GM21447 (cell line): ENCODE measurements at regions not wholly inside any gene's neighbourhood (a gene's known extent, or its start where the extent isn't known, plus 50 kb on each side); places are given as distances from the start of the nearest gene placed in this dataset.
"Not testable (repeated sequence)": the region's sequence is repeated elsewhere in the genome, so short reads cannot be mapped to it uniquely, and the experiment has no call there.

ENCODE experiments used
- ATAC-seq: cut with Tn5 transposase; IDR thresholded peaks from one replicate; pipeline ENCODE4 v1.9.1; 2021; ENCODE audit not compliant: unreplicated experiment

DNA sequence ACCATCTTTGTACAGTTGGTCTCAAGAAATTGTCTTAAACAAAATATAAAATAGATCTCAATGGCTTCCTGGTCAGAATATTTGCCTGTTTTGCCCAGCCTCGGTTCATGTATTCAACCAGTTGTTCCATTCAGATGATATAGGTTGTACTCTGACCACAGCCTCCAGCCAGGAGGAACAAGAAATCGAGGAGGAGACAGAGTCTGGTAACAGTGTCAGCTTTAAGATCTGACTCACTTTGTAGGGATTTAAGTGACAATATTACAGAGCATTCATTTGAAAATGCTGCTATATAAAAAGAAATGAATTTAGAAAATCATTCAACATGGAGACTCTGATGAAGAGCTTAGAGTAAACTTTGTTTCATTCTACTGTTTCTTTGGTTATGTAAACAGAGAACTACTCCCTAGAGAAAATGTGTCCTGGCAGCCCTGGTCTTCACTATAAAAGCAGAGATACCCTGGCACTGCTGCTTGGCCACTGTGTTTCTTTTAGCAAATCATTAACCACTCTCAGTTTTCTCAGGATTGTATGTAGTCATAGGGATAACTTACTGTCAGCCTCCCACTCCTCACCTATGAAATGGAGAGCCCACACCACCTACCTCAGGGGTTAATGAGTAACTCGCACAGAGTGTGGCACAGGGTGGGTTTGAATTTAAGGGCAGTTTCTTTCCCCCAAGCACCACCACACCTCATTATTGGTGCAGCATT lies 53.5 kb downstream of the PAGE2 start:
- no peak for ATAC-seq

GRCh38 chrX:55142919-55143310 lies 54.1 kb downstream of the PAGE2 start:
- ATAC-seq = no peak

- ATAC-seq = no peak
Observed at GRCh38 chrX:55143621-55144020, 54.8 kb downstream of the PAGE2 start.

GRCh38 chrX:55144697-55145096 lies 55.9 kb downstream of the PAGE2 start:
- no peak for ATAC-seq

GRCh38 chrX:55149242-55149641 lies 60.4 kb downstream of the PAGE2 start:
- ATAC-seq = no peak

GRCh38 chrX:55151199-55151598 lies 62.4 kb downstream of the PAGE2 start:
- no peak for ATAC-seq

DNA sequence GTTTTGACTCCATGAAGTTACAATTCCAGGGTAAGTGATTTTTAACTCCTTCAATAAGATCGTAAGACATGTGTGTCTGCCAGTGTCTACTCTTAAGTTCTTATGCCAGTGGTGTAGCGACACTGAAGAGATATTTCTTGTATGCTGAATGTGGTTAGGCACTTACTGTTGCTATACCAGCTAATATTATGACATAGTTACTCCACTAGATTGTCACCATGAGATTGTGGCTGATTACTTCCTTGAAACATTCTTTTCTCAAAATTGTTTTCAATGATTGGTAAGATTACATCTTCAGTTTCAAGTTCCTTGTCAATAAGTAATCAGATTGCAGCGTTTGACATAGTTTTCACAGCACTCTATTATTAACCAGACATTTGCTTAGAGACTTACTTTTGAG lies 60.6 kb upstream of the PAGE5 start:
- no peak for ATAC-seq

- ATAC-seq = peak; percentile 91
Observed at GRCh38 chrX:55160685-55161552, 59.2 kb upstream of the PAGE5 start.

DNA sequence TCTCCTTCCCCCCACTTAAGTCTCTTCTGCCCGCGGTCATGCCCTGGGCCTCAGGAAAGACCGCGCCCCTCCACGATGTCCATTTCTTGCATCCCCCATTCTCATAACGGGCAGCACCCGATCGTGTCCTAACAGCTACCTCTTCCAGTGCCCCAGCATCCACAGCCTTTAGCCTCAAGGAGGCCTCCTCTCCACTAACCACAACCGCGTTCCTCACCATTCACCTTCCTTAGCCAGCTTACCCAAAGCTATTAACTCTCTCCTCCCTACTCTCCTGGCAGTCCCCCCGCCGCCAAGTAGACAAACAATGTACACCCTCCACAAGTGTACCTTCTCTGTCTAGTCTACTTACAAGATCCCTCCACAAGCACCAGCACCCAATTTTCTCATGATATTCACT lies 58.6 kb upstream of the PAGE5 start:
- ATAC-seq = no peak

- no peak for ATAC-seq
Observed at GRCh38 chrX:55163171-55163570, 57.0 kb upstream of the PAGE5 start.

GRCh38 chrX:55165026-55165425 lies 55.1 kb upstream of the PAGE5 start:
- ATAC-seq = not testable (repeated sequence)

GRCh38 chrX:55167124-55167803 lies 52.9 kb upstream of the PAGE5 start:
- no peak for ATAC-seq

- no peak for ATAC-seq
Observed at GRCh38 chrX:55167901-55168300, 52.2 kb upstream of the PAGE5 start.

GRCh38 chrX:55169782-55170181 lies 50.4 kb upstream of the PAGE5 start:
- ATAC-seq = no peak
